Stimulated activated CD8-positive, alpha-beta memory T cell treated with anti-CD3 and anti-CD28 coated beads, Interleukin-4, amount 100 ng/mL, for 1 hour (primary cell): ENCODE measurements at regions not wholly inside any gene's neighbourhood (a gene's known extent, or its start where the extent isn't known, plus 50 kb on each side); places are given as distances from the start of the nearest gene placed in this dataset.
"Not testable (repeated sequence)": the region's sequence is repeated elsewhere in the genome, so short reads cannot be mapped to it uniquely, and the experiment has no call there.

Source experiments
- DNase-seq, 2 donors: peaks; one replicate each; pipeline ENCODE4 v3.0.0-alpha.2; 2020; ENCODE audit warnings: low read depth in 2 of 2, low spot score in 1 of 2

GRCh38 chr2:176793792-176794191, 418.8 kb upstream of the HNRNPA3 start:
- DNase-seq = no peak

GRCh38 chr2:176794392-176794791, 418.2 kb upstream of the HNRNPA3 start:
- no peak for DNase-seq

- DNase-seq = no peak
These were observed 416.8 kb upstream of the HNRNPA3 start for GRCh38 chr2:176795823-176796222.

- DNase-seq = not testable (repeated sequence)
These were observed 415.9 kb upstream of the HNRNPA3 start for GRCh38 chr2:176796677-176797076.

- DNase-seq = no peak
These were observed 408.2 kb upstream of the HNRNPA3 start for GRCh38 chr2:176804392-176804791.

DNA sequence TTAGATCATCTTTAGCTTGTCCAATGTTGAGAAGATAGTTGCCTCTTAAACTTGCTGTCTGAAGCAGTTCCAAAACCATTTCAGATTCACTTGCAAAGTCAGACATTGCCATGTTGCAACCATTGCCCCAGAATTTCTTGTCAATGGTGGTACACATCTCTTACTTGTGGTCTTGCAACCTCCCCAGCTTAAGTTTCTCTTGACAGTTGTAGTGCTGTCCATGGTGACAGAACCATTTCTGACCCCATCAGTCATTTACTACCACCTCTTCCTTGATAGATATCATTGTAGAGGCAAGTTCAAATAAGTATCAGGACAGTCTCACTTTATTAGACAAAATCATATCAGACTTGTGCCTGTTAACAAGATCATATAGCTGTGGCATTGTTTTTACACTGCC, 407.2 kb upstream of the HNRNPA3 start:
- DNase-seq = no peak

DNA sequence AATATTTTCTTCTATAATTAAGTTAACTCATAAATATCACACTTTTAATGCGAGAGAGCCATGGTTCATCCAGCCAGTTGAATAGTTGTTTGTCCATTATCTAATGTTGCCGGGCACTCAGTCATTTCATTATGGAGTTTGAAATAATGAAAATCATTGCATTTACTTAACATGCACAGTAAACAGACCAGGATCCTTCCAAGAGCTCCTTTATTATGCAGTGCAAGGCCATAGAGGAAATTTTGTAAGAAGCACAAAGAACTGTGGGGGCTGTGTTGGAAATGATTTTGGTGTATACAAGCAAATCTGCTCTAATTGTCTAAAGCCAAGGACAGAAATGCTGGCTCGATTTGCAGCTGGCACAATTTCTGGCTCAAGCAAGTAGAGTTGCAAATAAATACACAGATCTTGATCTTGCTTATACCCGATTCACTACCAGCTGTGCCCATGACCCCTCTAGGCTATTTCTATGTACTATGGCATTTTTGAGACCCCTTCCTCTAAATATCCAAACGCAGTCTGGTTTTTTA, 400.3 kb upstream of the HNRNPA3 start:
- no peak for DNase-seq

DNA sequence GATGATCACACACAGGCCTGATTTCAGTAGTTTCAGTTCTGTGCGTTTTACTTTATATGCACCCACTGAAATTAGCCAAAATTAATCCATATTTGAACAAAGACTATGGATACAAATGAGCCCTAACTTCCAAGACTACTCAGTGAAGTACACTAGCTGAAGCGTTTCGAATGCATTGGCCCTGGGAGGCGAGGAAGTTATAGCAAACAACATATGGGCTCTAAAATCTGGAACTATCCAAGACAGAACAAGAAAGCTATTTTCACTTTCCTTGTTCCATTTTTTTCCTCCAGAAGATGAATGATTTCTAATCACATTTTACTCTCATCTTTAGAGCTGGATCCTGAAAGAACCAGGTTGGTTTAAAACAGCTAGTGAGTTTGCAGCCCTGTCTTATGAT, 399.4 kb upstream of the HNRNPA3 start:
- DNase-seq = no peak

DNA sequence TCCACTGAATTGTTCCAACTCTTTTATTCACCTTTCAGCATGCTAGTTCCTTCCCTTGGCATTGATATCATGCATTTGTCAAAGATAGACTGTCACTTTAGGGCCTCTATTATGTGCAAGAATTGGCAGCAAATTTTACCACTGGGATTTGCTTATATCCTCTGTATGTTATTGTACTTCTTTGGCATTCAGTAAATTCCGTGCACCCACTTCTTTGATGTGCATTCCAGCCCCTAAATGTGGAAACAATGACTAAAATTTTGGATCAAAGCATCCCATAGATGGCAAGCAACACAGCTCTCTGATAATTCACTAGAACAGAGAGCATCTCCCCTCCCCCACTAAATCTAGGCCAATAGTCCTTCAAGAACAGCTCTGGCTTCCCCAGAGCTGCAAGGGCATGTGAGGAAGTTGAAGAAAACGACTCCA, 399.0 kb upstream of the HNRNPA3 start:
- DNase-seq = no peak

DNA sequence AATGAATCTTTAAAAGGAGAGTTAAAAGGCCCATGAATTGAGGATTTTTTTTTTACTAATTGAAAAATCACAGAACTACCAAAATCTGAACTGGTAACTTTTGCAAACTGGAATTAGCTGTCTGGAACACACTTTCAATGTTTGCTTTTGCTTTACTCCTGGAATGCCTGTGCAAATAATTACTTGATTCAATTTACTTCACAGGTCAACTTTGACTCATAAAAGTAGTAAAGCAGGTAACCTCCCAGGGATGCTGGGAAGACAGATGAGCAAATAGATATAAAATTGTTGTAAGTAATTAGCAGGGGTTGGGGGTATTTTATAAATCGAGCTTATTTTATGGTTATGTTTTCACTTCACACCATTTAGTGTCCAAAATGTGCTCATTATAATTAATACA, 398.3 kb upstream of the HNRNPA3 start:
- no peak for DNase-seq

DNA sequence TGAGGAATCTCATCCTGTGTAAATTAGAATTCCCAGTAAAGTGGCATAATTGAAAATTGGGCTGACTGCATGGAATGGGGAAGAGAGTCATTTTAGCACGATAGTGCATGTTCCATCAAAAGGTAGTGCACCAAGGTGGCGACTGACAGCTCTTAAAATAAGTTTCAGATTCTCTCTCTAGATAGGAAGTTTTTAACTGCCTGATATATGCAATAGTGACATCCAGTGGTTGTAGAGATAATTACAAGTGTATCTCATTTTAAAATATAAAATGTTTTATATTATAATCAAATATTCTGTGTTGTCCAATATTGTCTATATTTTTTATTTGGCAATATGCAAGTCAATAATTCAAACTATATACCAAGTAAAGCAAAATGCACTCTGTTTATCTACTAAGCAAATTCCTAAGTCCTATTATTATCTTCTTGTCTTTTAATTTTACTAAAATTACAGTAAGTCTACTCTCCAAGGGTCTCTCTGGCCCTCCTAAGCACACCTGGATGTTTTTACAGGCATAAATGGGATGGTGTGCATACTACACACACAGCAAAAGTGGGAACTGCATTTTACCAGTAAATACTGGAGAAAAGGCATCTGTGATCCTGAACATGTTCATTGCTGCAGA, 397.7 kb upstream of the HNRNPA3 start:
- DNase-seq = no peak

GRCh38 chr2:176817061-176817565, 395.5 kb upstream of the HNRNPA3 start:
- no peak for DNase-seq

GRCh38 chr2:176818076-176818475, 394.5 kb upstream of the HNRNPA3 start:
- no peak for DNase-seq

DNA sequence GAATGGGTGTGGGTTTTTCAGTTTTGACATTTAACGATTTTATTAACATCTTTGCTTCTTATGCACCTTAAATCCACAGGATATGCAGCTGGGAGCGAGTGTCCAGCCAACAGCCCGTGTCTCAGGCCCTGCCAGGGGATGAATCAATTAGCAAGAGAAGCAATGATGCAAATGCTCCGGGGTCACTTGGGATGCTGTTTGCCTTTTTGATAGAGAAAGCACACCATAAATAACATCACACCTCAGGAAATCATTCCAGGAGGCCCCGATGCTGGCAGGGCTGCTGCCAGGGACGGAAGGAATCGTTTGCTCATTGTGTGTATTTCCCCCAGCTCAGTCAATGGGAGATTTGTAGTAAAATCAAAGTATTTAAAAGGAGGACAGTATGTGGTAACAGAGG, 394.0 kb upstream of the HNRNPA3 start:
- DNase-seq = no peak

- no peak for DNase-seq
These were observed 393.3 kb upstream of the HNRNPA3 start for GRCh38 chr2:176819306-176819705.

DNA sequence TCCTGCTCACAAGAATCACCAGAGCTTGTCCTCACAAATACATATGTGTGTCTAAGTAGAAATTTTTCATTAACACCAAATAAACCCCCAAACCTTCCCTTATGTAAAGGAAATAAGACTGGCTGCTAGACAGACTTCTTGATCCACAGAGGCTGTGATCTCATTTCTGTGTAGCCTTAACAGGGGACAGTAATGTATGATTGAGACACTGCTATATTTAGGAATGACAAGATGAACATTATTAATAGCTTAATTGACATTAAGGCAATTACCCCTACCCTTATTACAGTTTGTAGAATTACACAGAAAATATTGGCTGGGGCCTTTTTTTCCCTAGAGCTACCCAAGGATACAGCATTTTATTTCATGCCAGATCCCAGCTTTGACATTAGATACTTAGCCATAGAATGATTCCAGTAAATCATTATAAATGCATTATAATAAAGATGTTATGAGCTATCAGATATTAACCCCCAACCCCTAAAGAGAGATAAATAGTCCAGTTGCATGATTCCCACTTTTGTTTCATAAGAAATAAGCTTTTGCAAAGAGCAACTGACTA, 392.1 kb upstream of the HNRNPA3 start:
- no peak for DNase-seq

GRCh38 chr2:176821350-176821749, 391.2 kb upstream of the HNRNPA3 start:
- DNase-seq = no peak

DNA sequence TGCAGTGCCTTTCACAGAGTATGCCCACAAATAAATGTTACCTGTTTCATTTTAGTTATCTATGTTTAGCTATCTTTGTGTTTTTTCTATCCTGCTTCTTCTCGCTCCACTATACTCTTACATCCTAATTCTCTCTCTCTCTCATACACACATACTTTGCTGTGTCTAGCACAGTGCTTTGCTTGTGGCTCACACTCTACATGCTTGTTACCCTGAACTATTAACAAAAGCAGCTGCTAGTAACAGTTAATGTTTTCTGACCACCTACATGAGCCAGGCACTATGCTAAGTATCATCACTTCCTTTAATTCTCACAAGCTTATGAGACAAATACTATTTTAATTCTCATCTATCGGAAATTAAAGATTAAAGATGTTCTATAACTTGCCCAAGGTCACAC, 390.5 kb upstream of the HNRNPA3 start:
- DNase-seq = no peak

- no peak for DNase-seq
These were observed 386.2 kb upstream of the HNRNPA3 start for GRCh38 chr2:176826356-176826755.

DNA sequence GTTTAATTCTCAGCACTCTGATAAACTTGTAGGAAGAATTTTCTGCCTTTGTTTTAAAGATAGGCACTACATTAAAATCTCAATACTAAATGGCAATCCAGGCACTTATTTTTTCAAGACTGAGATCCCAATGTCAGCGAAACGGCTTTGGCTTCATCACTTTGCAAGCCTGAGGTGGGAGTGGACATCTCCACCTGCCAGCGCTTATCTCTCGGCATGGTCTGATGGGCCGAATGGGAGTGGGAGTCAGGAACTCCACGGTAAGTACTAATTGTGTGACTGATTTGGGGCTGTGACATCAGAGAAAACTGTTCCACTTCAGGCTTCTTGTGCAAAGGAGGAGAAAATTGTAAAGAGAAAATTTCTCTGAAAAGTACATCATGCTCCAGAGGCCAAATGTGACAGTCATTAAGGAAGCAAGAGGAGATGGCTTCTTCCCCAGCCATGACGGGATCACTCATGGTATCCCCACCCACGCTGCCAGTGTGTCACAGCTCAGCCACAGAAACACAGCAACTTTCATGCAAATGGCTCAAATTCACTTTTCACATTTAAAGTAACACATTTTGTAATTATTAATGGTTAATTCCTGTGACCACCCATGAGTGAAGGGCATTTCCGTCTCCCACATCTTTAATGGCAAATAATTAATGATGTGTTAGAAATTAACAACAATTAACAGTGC, 385.5 kb upstream of the HNRNPA3 start:
- no peak for DNase-seq

GRCh38 chr2:176830362-176830761, 382.2 kb upstream of the HNRNPA3 start:
- DNase-seq = no peak

GRCh38 chr2:176832086-176832485, 380.5 kb upstream of the HNRNPA3 start:
- DNase-seq = no peak
